H9 (cell line): ENCODE measurements at regions not wholly inside any gene's neighbourhood (a gene's known extent, or its start where the extent isn't known, plus 50 kb on each side); places are given as distances from the start of the nearest gene placed in this dataset.

Source experiments
- DNase-seq: peaks from one replicate; pipeline ENCODE4 v3.0.0-alpha.2; 2017
- H2AFZ ChIP-seq: one replicate; pipeline ENCODE4 v1.6.1; 2013; ENCODE audit warnings: mild to moderate bottlenecking, low read length, control low read depth, moderate library complexity
- H2AK5ac ChIP-seq: 2 replicates; pipeline ENCODE4 v1.6.1; 2013; ENCODE audit warnings: low read length, control low read depth, mixed read lengths; ENCODE audit not compliant: insufficient read length
- H2BK120ac ChIP-seq: one replicate; pipeline ENCODE4 v1.6.1; 2013; ENCODE audit warnings: low read depth, mild to moderate bottlenecking, low read length, control low read depth, inconsistent platforms; ENCODE audit not compliant: poor library complexity, severe bottlenecking
- H2BK12ac ChIP-seq: 2 replicates; pipeline ENCODE4 v1.6.1; 2013; ENCODE audit warnings: low read length, control low read depth, mixed read lengths, low read depth; ENCODE audit not compliant: insufficient read length
- H2BK15ac ChIP-seq: 2 replicates; pipeline ENCODE4 v1.6.1; 2013; ENCODE audit warnings: low read depth, low read length, control low read depth
- H2BK20ac ChIP-seq: one replicate; pipeline ENCODE4 v1.6.1; 2013; ENCODE audit warnings: low read depth, mild to moderate bottlenecking, low read length, control low read depth, inconsistent platforms; ENCODE audit not compliant: poor library complexity, severe bottlenecking
- H2BK5ac ChIP-seq: 2 replicates; pipeline ENCODE4 v1.6.1; 2013; ENCODE audit warnings: low read length, control low read depth, mixed read lengths; ENCODE audit not compliant: insufficient read length
- H3K14ac ChIP-seq: 2 replicates; pipeline ENCODE4 v1.6.1; 2013; ENCODE audit warnings: low read length, control low read depth; ENCODE audit not compliant: insufficient read depth
- H3K18ac ChIP-seq: 2 replicates; pipeline ENCODE4 v1.6.1; 2013; ENCODE audit warnings: low read depth, mild to moderate bottlenecking, mixed read lengths, low read length, control low read depth; ENCODE audit not compliant: insufficient read length
- H3K23ac ChIP-seq: 2 replicates; pipeline ENCODE4 v1.6.1; 2013; ENCODE audit warnings: low read length, control low read depth, mixed read lengths, low read depth; ENCODE audit not compliant: insufficient read length
- H3K23me2 ChIP-seq: 2 replicates; pipeline ENCODE4 v1.6.1; 2013; ENCODE audit warnings: low read depth, mild to moderate bottlenecking, mixed read lengths, low read length, control low read depth; ENCODE audit not compliant: insufficient read length, poor library complexity, severe bottlenecking
- H3K27ac ChIP-seq: 2 replicates; pipeline ENCODE4 v1.5.1; 2013; ENCODE audit warnings: low read length, control low read depth, mixed read lengths, low read depth; ENCODE audit not compliant: insufficient read length
- H3K27me3 ChIP-seq: 2 replicates; pipeline ENCODE4 v1.6.1; 2013; ENCODE audit warnings: low read length, control low read depth, inconsistent platforms; ENCODE audit not compliant: insufficient read depth
- H3K4ac ChIP-seq: 2 replicates; pipeline ENCODE4 v1.6.1; 2013; ENCODE audit warnings: low read depth, mild to moderate bottlenecking, control low read depth, inconsistent platforms, low read length, moderate library complexity
- H3K4me1 ChIP-seq: 2 replicates; pipeline ENCODE4 v1.6.1; 2013; ENCODE audit warnings: low read length, control low read depth, inconsistent platforms; ENCODE audit not compliant: insufficient read depth
- H3K4me2 ChIP-seq: 2 replicates; pipeline ENCODE4 v1.6.1; 2013; ENCODE audit warnings: low read length, control low read depth, mixed read lengths; ENCODE audit not compliant: insufficient read length, insufficient read depth
- H3K56ac ChIP-seq: 2 replicates; pipeline ENCODE4 v1.6.1; 2013; ENCODE audit warnings: low read depth, mild to moderate bottlenecking, mixed read lengths, low read length, control low read depth; ENCODE audit not compliant: insufficient read length
- H3K79me1 ChIP-seq: 2 replicates; pipeline ENCODE4 v1.6.1; 2013; ENCODE audit warnings: low read depth, mild to moderate bottlenecking, moderate library complexity, low read length, control low read depth, inconsistent platforms; ENCODE audit not compliant: insufficient read depth, poor library complexity, severe bottlenecking
- H3K79me2 ChIP-seq: 2 replicates; pipeline ENCODE4 v1.6.1; 2013; ENCODE audit warnings: low read length, control low read depth, inconsistent platforms; ENCODE audit not compliant: insufficient read depth
- H3K9ac ChIP-seq: 2 replicates; pipeline ENCODE4 v1.6.1; 2013; ENCODE audit warnings: low read length, control low read depth, mixed read lengths; ENCODE audit not compliant: insufficient read length; ENCODE audit errors: extremely low read depth
- H3K9me3 ChIP-seq: one replicate; pipeline ENCODE4 v1.6.1; 2013; ENCODE audit warnings: low read depth, low read length, inconsistent platforms; ENCODE audit not compliant: control insufficient read depth
- H3T11ph ChIP-seq: one replicate; pipeline ENCODE4 v1.6.1; 2013; ENCODE audit warnings: mild to moderate bottlenecking, low read length, control low read depth, inconsistent platforms
- H4K20me1 ChIP-seq: one replicate; pipeline ENCODE4 v1.6.1; 2013; ENCODE audit not compliant: control insufficient read depth, insufficient read length, insufficient read depth
- H4K5ac ChIP-seq: 2 replicates; pipeline ENCODE4 v1.6.1; 2013; ENCODE audit warnings: low read depth, mild to moderate bottlenecking, mixed read lengths, low read length, control low read depth; ENCODE audit not compliant: insufficient read length
- H4K8ac ChIP-seq: replicated peaks from 2 replicates; pipeline ENCODE4 v1.6.1; 2013; ENCODE audit warnings: low read length, control low read depth, mixed read lengths, low read depth; ENCODE audit not compliant: insufficient read length
- H4K91ac ChIP-seq: 2 replicates; pipeline ENCODE4 v1.6.1; 2013; ENCODE audit warnings: low read depth, mild to moderate bottlenecking, moderate library complexity, mixed read lengths, low read length, control low read depth; ENCODE audit not compliant: insufficient read length
- H3K27ac Mint-ChIP-seq, 3 experiments: 2 replicates in 2 of 3; 3 replicates in 1 of 3; pipeline ENCODE4 v1.8.0; 2020 to 2021; ENCODE audit warnings: mixed read lengths in 3 of 3, mild to moderate bottlenecking in 1 of 3, moderate library complexity in 1 of 3
- H3K27me3 Mint-ChIP-seq: 2 replicates; pipeline ENCODE4 v1.8.0; 2021; ENCODE audit warnings: low read depth, mild to moderate bottlenecking, moderate library complexity, mixed read lengths
- H3K36me3 Mint-ChIP-seq, 3 experiments: 2 replicates in 2 of 3; 3 replicates in 1 of 3; pipeline ENCODE4 v1.8.0; 2020 to 2021; ENCODE audit warnings: low read depth in 3 of 3, mixed read lengths in 3 of 3; ENCODE audit not compliant: insufficient read depth in 1 of 3
- H3K4me1 Mint-ChIP-seq, 2 experiments: 2 replicates each; pipeline ENCODE4 v1.8.0; 2020; ENCODE audit warnings: mixed read lengths in 2 of 2
- H3K4me3 Mint-ChIP-seq, 2 experiments: 2 replicates in 1 of 2; 3 replicates in 1 of 2; pipeline ENCODE4 v1.8.0; 2020 to 2021; ENCODE audit warnings: mild to moderate bottlenecking in 2 of 2, mixed read lengths in 2 of 2, moderate library complexity in 1 of 2
- H3K9me3 Mint-ChIP-seq, 2 experiments: 2 replicates in 1 of 2; 3 replicates in 1 of 2; pipeline ENCODE4 v1.8.0; 2020; ENCODE audit warnings: mild to moderate bottlenecking in 2 of 2, mixed read lengths in 2 of 2, moderate library complexity in 1 of 2
- CTCF ChIP-seq: fragments of 200-600 bp; sonication (generic); conservative IDR thresholded peaks from 3 replicates; pipeline ENCODE4 v1.8.0; 2021; ENCODE audit warnings: antibody characterized with exemption, mild to moderate bottlenecking
- WGBS: extraction: QIAGEN DNeasy Blood & Tissue Kit; methylation state at CpG from one replicate; pipeline ENCODE4 v1.1.7; 2013; ENCODE audit warnings: missing lambda C conversion rate, low lambda C conversion rate, mixed read lengths; ENCODE audit not compliant: insufficient read length; ENCODE audit errors: extremely low coverage; 5-methylcytosine and 5-hydroxymethylcytosine counted together

DNA sequence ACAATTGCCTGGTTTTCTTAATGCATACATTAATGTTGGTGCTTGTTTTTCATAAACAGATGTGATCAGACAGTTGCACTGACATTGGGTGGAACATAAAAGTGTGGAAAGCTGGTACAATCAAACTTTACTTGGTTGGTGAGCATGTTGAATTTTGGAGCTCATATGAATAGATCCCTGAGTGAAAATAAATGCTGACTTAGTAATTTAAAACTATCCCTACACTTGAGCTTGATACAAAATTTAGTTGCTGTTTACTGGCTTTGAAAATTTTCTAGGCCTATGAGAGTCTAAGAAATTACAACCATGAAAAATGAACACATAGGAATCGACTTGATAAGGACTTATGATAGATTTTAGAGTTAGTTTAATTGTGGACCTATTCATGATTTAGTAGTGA is 551.8 kb upstream of the PABPC4L start:
- Histone ChIP-seq H2BK15ac (no peak overlapping the region), H3K18ac (no peak overlapping the region), H3T11ph (no peak overlapping the region), H3K4me1 (no peaks in the 10 kb centered on the region), H3K4ac (no peak overlapping the region), H3K23ac (no peak overlapping the region), H3K79me1 (no peaks in the 10 kb centered on the region), H3K9me3 (no peaks in the 10 kb centered on the region), H4K20me1 (no peaks in the 10 kb centered on the region), H3K23me2 (no peaks in the 10 kb centered on the region), H4K5ac (no peak overlapping the region), H3K79me2 (no peaks in the 10 kb centered on the region), H3K56ac (no peak overlapping the region), H4K8ac (no peak overlapping the region), H3K14ac (no peak overlapping the region), H2AK5ac (no peak overlapping the region), H2AFZ (no peak overlapping the region), H3K4me2 (no peak overlapping the region), H3K27me3 (no peaks in the 10 kb centered on the region), H2BK20ac (no peak overlapping the region), H2BK5ac (no peak overlapping the region), H2BK120ac (no peak overlapping the region), H2BK12ac (no peak overlapping the region), H3K9ac (no peak overlapping the region), H4K91ac (no peak overlapping the region), H3K27ac (no peak overlapping the region)
- H3K4me3 Mint-ChIP-seq, result no peak overlapping the region
- WGBS, result no CpG with 5 or more reads among the region's 1 CpG
- peaks cover 0 to 5% (median 0%) of the 10 kb centered on the region in 3 experiments; a peak in 3 of 7 replicates for H3K36me3 Mint-ChIP-seq
- DNase-seq, result no peak
- H3K27me3 Mint-ChIP-seq, result peaks cover 2% of the 10 kb centered on the region; the same call in 1 of the 2 replicates
- H3K9me3 Mint-ChIP-seq, result peaks cover 0 to 5% of the 10 kb centered on the region in 2 experiments; a peak in 1 of 5 replicates
- no peak for TF ChIP-seq CTCF
- no peak overlapping the region for H3K27ac Mint-ChIP-seq
- H3K4me1 Mint-ChIP-seq, result no peaks in the 10 kb centered on the region
